K562 (cell line): ENCODE measurements at regions not wholly inside any gene's neighbourhood (a gene's known extent, or its start where the extent isn't known, plus 50 kb on each side); places are given as distances from the start of the nearest gene placed in this dataset.

Experiments used
- ATAC-seq: fragments of 200-7000 bp; cut with Tn5 transposase; 3 replicates; pipeline ENCODE4 v1.9.1; 2020; ENCODE audit warnings: moderate library complexity
- BruUV-seq: library from RNA; stranded (reverse); fragments of 400-500 nt; replicated peaks from 2 replicates; lab custom pipeline; 2021; lab: Mats Ljungman, UMichigan
- CTCF ChIA-PET: fragments of 300-600 bp; formaldehyde crosslinking; extraction: SDS; loops from one replicate; lab custom pipeline; 2021; ENCODE audit warnings: low intra/inter-chr PET ratio; lab: Yijun Ruan, JAX
- POLR2A ChIA-PET: fragments of 300-600, 350-650 bp; sonication (Branson Sonifier 250); formaldehyde crosslinking; extraction: SDS; loops from one replicate; lab custom pipeline; 2021; ENCODE audit warnings: antibody characterized with exemption, inconsistent platforms; lab: Yijun Ruan, JAX
- DNase-seq, 4 experiments: peaks; one replicate each; pipeline versions ENCODE4 v3.0.0 to v3.0.0-alpha.2; 2011 to 2018; ENCODE audit warnings: low spot score in 3 of 4, mixed read lengths in 3 of 4; ENCODE audit errors: extremely low read depth in 1 of 4
- FAIRE-seq: peaks from 2 replicates; lab custom pipeline; 2011; peaks lifted over from hg19 to GRCh38; lab: Jason Lieb, UNC
- H2AFZ ChIP-seq: 2 replicates; pipeline ENCODE4 v1.6.0; 2011; ENCODE audit warnings: low read depth, low read length, control low read depth, inconsistent platforms
- H3K27ac ChIP-seq: fragments of 200-600 bp; 3 replicates; pipeline ENCODE4 v1.8.0; 2011; ENCODE audit warnings: low read depth, mild to moderate bottlenecking, control low read depth, inconsistent platforms, low read length, moderate library complexity, mixed read lengths; ENCODE audit errors: extremely low read depth
- H3K27me3 ChIP-seq, 2 experiments: fragments of 300-600 bp in 1 of 2; 2 replicates in 1 of 2; 3 replicates in 1 of 2; pipeline versions ENCODE4 v1.6.0 to v1.8.0; 2011; ENCODE audit warnings: inconsistent platforms in 2 of 2, low read length in 2 of 2, mild to moderate bottlenecking in 1 of 2, mixed read lengths in 1 of 2, moderate library complexity in 1 of 2; ENCODE audit not compliant: control insufficient read depth in 2 of 2, insufficient read depth in 2 of 2
- H3K36me3 ChIP-seq: fragments of 300-600 bp; 3 replicates; pipeline ENCODE4 v1.8.0; 2011; ENCODE audit warnings: mild to moderate bottlenecking, low read length, inconsistent platforms; ENCODE audit not compliant: control insufficient read depth, insufficient read depth
- H3K4me1 ChIP-seq, 2 experiments: fragments of 200-600 bp in 1 of 2; replicated peaks in 1 of 2; 2 replicates in 1 of 2; 3 replicates in 1 of 2; pipeline versions ENCODE4 v1.5.1 to v1.8.0; 2011; ENCODE audit warnings: inconsistent platforms in 2 of 2, low read length in 2 of 2, mild to moderate bottlenecking in 1 of 2, mixed read lengths in 1 of 2, moderate library complexity in 1 of 2; ENCODE audit not compliant: control insufficient read depth in 2 of 2, insufficient read depth in 2 of 2
- H3K4me2 ChIP-seq: 2 replicates; pipeline ENCODE4 v1.6.1; 2011; ENCODE audit warnings: low read length, control low read depth, inconsistent platforms, mixed read lengths; ENCODE audit not compliant: insufficient read depth
- H3K4me3 ChIP-seq: fragments of 200-600 bp; sonication (generic), shearing (Covaris generic); 2 replicates; pipeline ENCODE4 v1.5.1; 2016; ENCODE audit warnings: control low read depth, inconsistent platforms
- H3K79me2 ChIP-seq: fragments of 200-600 bp; 3 replicates; pipeline ENCODE4 v1.8.0; 2011; ENCODE audit warnings: low read length, inconsistent platforms; ENCODE audit not compliant: control insufficient read depth, insufficient read depth
- H3K9ac ChIP-seq, 2 experiments: 2 replicates each; pipeline versions ENCODE4 v1.6.0 to v1.6.1; 2011; ENCODE audit warnings: low read depth in 2 of 2, low read length in 2 of 2, control low read depth in 1 of 2, inconsistent platforms in 1 of 2, mild to moderate bottlenecking in 1 of 2, mixed read lengths in 1 of 2; ENCODE audit not compliant: insufficient read depth in 1 of 2
- H3K9me1 ChIP-seq: one replicate; pipeline ENCODE4 v1.6.0; 2011; ENCODE audit warnings: inconsistent platforms, mild to moderate bottlenecking, low read length, moderate library complexity; ENCODE audit not compliant: control insufficient read depth, insufficient read depth
- H3K9me3 ChIP-seq: replicated peaks from 2 replicates; pipeline ENCODE4 v1.5.1; 2011; ENCODE audit warnings: low read depth, low read length, inconsistent platforms; ENCODE audit not compliant: control insufficient read depth, insufficient read depth
- H4K20me1 ChIP-seq: replicated peaks from 2 replicates; pipeline ENCODE4 v1.6.1; 2011; ENCODE audit warnings: low read length, inconsistent platforms, mixed read lengths; ENCODE audit not compliant: control insufficient read depth, insufficient read depth
- ARID1B ChIP-seq: fragments of 450-650 bp; IDR thresholded peaks from 2 replicates; pipeline ENCODE4 v1.6.1; 2016; ENCODE audit warnings: antibody characterized with exemption, mild to moderate bottlenecking, inconsistent platforms
- CC2D1A ChIP-seq: fragments of 450-650 bp; IDR thresholded peaks from 2 replicates; pipeline ENCODE4 v1.6.1; 2017; ENCODE audit warnings: mild to moderate bottlenecking
- KLF16 ChIP-seq: IDR thresholded peaks from 2 replicates; pipeline ENCODE4 v1.6.1; 2016; ENCODE audit warnings: antibody characterized with exemption
- MECOM ChIP-seq: fragments of 250-450 bp; sonication (Bioruptor Pico); IDR thresholded peaks from 2 replicates; pipeline ENCODE4 v1.8.0; 2022; ENCODE audit warnings: inconsistent platforms
- RFX1 ChIP-seq: fragments of 450-650 bp; IDR thresholded peaks from 2 replicates; pipeline ENCODE4 v1.6.1; 2016; ENCODE audit warnings: mild to moderate bottlenecking, moderate library complexity
- SAFB ChIP-seq: fragments of 200-400 bp; formaldehyde crosslinking; IDR thresholded peaks from 2 replicates; pipeline ENCODE4 v1.6.1; 2017; ENCODE audit warnings: low read depth, low read length, borderline replicate concordance
- TAF9B ChIP-seq: fragments of 450-650 bp; IDR thresholded peaks from 2 replicates; pipeline ENCODE4 v1.6.1; 2018; ENCODE audit warnings: mild to moderate bottlenecking; ENCODE audit not compliant: partially characterized antibody
- U2AF2 ChIP-seq: fragments of 200-400 bp; formaldehyde crosslinking; optimal IDR thresholded peaks from 2 replicates; pipeline ENCODE3; 2017; ENCODE audit warnings: low read depth, mild to moderate bottlenecking, low read length
- ZNF696 ChIP-seq: fragments of 250-450 bp; sonication (Bioruptor Pico); conservative IDR thresholded peaks from 2 replicates; pipeline ENCODE4 v1.4.0; 2020; ENCODE audit warnings: mild to moderate bottlenecking, moderate library complexity
- WGBS: fragments of 100-300 bp; shearing (Covaris generic); methylation state at CpG from one replicate; pipeline ENCODE4 v1.1.6; 2016; ENCODE audit warnings: low coverage, mixed read lengths; ENCODE audit not compliant: insufficient coverage; ENCODE audit errors: missing lambda C conversion rate; 5-methylcytosine and 5-hydroxymethylcytosine counted together
- in situ Hi-C: fragments of 300-500 bp; cut with MboI; formaldehyde crosslinking; loops from 4 replicates; pipeline ENCODE4 v1.15.0; 2018; ENCODE audit warnings: inconsistent platforms, mixed read lengths
- intact Hi-C: fragments of 100-400 bp; cut with micrococcal nuclease; formaldehyde crosslinking; loops from 2 replicates; pipeline ENCODE4 v1.14.2; 2022
- TF ChIP-seq, protein P1 (sequence below): fragments of 250-450 bp; sonication (Bioruptor Pico); IDR thresholded peaks from 2 replicates; pipeline ENCODE4 v1.4.0; 2020
- TF ChIP-seq, protein P2 (sequence below): conservative IDR thresholded peaks from 2 replicates; pipeline ENCODE4 v1.6.1; 2011; ENCODE audit warnings: low read depth, mild to moderate bottlenecking, low read length; ENCODE audit not compliant: control insufficient read depth
- TF ChIP-seq, protein P3 (sequence below): IDR thresholded peaks from 3 replicates; pipeline ENCODE4 v1.6.1; 2011; ENCODE audit warnings: borderline replicate concordance, mild to moderate bottlenecking, moderate library complexity; ENCODE audit not compliant: insufficient read length; ENCODE audit errors: extremely low read depth

- TF ChIP-seq, protein P1, sequence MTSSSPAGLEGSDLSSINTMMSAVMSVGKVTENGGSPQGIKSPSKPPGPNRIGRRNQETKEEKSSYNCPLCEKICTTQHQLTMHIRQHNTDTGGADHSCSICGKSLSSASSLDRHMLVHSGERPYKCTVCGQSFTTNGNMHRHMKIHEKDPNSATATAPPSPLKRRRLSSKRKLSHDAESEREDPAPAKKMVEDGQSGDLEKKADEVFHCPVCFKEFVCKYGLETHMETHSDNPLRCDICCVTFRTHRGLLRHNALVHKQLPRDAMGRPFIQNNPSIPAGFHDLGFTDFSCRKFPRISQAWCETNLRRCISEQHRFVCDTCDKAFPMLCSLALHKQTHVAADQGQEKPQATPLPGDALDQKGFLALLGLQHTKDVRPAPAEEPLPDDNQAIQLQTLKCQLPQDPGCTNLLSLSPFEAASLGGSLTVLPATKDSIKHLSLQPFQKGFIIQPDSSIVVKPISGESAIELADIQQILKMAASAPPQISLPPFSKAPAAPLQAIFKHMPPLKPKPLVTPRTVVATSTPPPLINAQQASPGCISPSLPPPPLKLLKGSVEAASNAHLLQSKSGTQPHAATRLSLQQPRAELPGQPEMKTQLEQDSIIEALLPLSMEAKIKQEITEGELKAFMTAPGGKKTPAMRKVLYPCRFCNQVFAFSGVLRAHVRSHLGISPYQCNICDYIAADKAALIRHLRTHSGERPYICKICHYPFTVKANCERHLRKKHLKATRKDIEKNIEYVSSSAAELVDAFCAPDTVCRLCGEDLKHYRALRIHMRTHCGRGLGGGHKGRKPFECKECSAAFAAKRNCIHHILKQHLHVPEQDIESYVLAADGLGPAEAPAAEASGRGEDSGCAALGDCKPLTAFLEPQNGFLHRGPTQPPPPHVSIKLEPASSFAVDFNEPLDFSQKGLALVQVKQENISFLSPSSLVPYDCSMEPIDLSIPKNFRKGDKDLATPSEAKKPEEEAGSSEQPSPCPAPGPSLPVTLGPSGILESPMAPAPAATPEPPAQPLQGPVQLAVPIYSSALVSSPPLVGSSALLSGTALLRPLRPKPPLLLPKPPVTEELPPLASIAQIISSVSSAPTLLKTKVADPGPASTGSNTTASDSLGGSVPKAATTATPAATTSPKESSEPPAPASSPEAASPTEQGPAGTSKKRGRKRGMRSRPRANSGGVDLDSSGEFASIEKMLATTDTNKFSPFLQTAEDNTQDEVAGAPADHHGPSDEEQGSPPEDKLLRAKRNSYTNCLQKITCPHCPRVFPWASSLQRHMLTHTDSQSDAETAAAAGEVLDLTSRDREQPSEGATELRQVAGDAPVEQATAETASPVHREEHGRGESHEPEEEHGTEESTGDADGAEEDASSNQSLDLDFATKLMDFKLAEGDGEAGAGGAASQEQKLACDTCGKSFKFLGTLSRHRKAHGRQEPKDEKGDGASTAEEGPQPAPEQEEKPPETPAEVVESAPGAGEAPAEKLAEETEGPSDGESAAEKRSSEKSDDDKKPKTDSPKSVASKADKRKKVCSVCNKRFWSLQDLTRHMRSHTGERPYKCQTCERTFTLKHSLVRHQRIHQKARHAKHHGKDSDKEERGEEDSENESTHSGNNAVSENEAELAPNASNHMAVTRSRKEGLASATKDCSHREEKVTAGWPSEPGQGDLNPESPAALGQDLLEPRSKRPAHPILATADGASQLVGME (CRISPR knock-in tag), result no peak
- no peak for TF ChIP-seq SAFB
- TF ChIP-seq MECOM (CRISPR knock-in tag), result no peak
- no peak for TF ChIP-seq U2AF2
- TF ChIP-seq, all 486 proteins: peak for 0
Measured at GRCh38 chr1:177809819-177810218, 160.0 kb downstream of the SEC16B start (continued).

GRCh38 chr1:177802304-177802703 is 167.6 kb downstream of the SEC16B start:
- Histone ChIP-seq H3K9me1 (no peaks in the 10 kb centered on the region), H3K4me3 (no peak overlapping the region), H3K4me2 (no peak overlapping the region), H3K79me2 (no peaks in the 10 kb centered on the region), H3K36me3 (no peaks in the 10 kb centered on the region), H4K20me1 (no peaks in the 10 kb centered on the region), H3K4me1 (no peaks in the 10 kb centered on the region), H3K9me3 (no peaks in the 10 kb centered on the region; the same call in 1 of the 2 replicates), H3K27ac (no peak overlapping the region), H3K9ac (no peak overlapping the region), H2AFZ (no peak overlapping the region), H3K27me3 (no peaks in the 10 kb centered on the region)
- FAIRE-seq (no peak), ATAC-seq (no peak), DNase-seq (no peak)
- in situ Hi-C loops (no loop called here), intact Hi-C loops (no loop called here)
- 0% methylated on average over 2 of the region's 2 CpGs for WGBS
- ChIA-PET POLR2A (no interaction called here), CTCF (no interaction called here)
- no TSS peak for BruUV-seq
- TF ChIP-seq ARID1B, result no peak
- TF ChIP-seq RFX1, result no peak
- TF ChIP-seq KLF16, result no peak
- TF ChIP-seq, protein P2, sequence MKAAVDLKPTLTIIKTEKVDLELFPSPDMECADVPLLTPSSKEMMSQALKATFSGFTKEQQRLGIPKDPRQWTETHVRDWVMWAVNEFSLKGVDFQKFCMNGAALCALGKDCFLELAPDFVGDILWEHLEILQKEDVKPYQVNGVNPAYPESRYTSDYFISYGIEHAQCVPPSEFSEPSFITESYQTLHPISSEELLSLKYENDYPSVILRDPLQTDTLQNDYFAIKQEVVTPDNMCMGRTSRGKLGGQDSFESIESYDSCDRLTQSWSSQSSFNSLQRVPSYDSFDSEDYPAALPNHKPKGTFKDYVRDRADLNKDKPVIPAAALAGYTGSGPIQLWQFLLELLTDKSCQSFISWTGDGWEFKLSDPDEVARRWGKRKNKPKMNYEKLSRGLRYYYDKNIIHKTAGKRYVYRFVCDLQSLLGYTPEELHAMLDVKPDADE, result no peak
- TF ChIP-seq, protein P3, sequence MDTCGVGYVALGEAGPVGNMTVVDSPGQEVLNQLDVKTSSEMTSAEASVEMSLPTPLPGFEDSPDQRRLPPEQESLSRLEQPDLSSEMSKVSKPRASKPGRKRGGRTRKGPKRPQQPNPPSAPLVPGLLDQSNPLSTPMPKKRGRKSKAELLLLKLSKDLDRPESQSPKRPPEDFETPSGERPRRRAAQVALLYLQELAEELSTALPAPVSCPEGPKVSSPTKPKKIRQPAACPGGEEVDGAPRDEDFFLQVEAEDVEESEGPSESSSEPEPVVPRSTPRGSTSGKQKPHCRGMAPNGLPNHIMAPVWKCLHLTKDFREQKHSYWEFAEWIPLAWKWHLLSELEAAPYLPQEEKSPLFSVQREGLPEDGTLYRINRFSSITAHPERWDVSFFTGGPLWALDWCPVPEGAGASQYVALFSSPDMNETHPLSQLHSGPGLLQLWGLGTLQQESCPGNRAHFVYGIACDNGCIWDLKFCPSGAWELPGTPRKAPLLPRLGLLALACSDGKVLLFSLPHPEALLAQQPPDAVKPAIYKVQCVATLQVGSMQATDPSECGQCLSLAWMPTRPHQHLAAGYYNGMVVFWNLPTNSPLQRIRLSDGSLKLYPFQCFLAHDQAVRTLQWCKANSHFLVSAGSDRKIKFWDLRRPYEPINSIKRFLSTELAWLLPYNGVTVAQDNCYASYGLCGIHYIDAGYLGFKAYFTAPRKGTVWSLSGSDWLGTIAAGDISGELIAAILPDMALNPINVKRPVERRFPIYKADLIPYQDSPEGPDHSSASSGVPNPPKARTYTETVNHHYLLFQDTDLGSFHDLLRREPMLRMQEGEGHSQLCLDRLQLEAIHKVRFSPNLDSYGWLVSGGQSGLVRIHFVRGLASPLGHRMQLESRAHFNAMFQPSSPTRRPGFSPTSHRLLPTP, result no peak
- no peak for TF ChIP-seq ZNF696
- TF ChIP-seq CC2D1A, result no peak
- no peak for TF ChIP-seq TAF9B
